ENCODE measurements at regions not wholly inside any gene's neighbourhood (a gene's known extent, or its start where the extent isn't known, plus 50 kb on each side); places are given as distances from the start of the nearest gene placed in this dataset.

GRCh38 chr10:108902619-108903285 is 1020.6 kb downstream of the XPNPEP1 start:
- DNase-seq: no peak
- Histone ChIP-seq H3K4me1 (no peaks in the 10 kb centered on the region), H3K36me3 (no peaks in the 10 kb centered on the region), H3K9me3 (no peaks in the 10 kb centered on the region), H3K27me3 (no peaks in the 10 kb centered on the region), H3K27ac (no peak overlapping the region), H3K4me3 (no peak overlapping the region)
- no peak for TF ChIP-seq POLR2A (IDR thresholded peaks at IDR 0.05)
- no peak for TF ChIP-seq POLR2AphosphoS5 (IDR thresholded peaks at IDR 0.05)
- no peak for TF ChIP-seq EP300 (IDR thresholded peaks at IDR 0.05)
- no peak for TF ChIP-seq CTCF (IDR thresholded peaks at IDR 0.05)
- intact Hi-C loops (cut with DNase I): no loop called here
- 41 to 60% methylated on average over 6 of the region's 6 CpGs for WGBS, 2 donors

- WGBS, 2 donors: 80 to 87% methylated on average over 4 of the region's 4 CpGs
- H3K27ac ChIP-seq: no peak overlapping the region
These were observed 1021.3 kb downstream of the XPNPEP1 start for GRCh38 chr10:108901781-108902618.

GRCh38 chr10:108899670-108900069 is 1023.6 kb downstream of the XPNPEP1 start:
- Histone ChIP-seq H3K9me3 (no peaks in the 10 kb centered on the region), H3K36me3 (no peaks in the 10 kb centered on the region), H3K4me3 (no peak overlapping the region), H3K27ac (no peak overlapping the region), H3K4me1 (no peaks in the 10 kb centered on the region), H3K27me3 (no peaks in the 10 kb centered on the region)
- TF ChIP-seq CTCF (IDR thresholded peaks at IDR 0.05) (no peak), EP300 (IDR thresholded peaks at IDR 0.05) (no peak), POLR2AphosphoS5 (IDR thresholded peaks at IDR 0.05) (no peak), POLR2A (IDR thresholded peaks at IDR 0.05) (no peak)
- 56 to 65% methylated on average over 3 of the region's 3 CpGs for WGBS, 2 donors
- DNase-seq: no peak
- intact Hi-C loops (cut with DNase I): no loop called here

More at GRCh38 chr10:108901781-108902618, 1021.3 kb downstream of the XPNPEP1 start:
- TF ChIP-seq CTCF (IDR thresholded peaks at IDR 0.05) (no peak), EP300 (IDR thresholded peaks at IDR 0.05) (no peak), POLR2AphosphoS5 (IDR thresholded peaks at IDR 0.05) (no peak), POLR2A (IDR thresholded peaks at IDR 0.05) (no peak)
- no peak for DNase-seq
- H3K27me3 ChIP-seq: no peaks in the 10 kb centered on the region
- no peaks in the 10 kb centered on the region for H3K36me3 ChIP-seq
- no peaks in the 10 kb centered on the region for H3K9me3 ChIP-seq
- no peak overlapping the region for H3K4me3 ChIP-seq
- no peaks in the 10 kb centered on the region for H3K4me1 ChIP-seq
- intact Hi-C loops (cut with DNase I): no loop called here

- H3K36me3 ChIP-seq: no peaks in the 10 kb centered on the region
- no peak for DNase-seq
- H3K4me1 ChIP-seq: no peaks in the 10 kb centered on the region
- intact Hi-C loops (cut with DNase I): no loop called here
- WGBS, 2 donors: 77 to 79% methylated on average over 8 of the region's 8 CpGs
- no peak overlapping the region for H3K4me3 ChIP-seq
- TF ChIP-seq CTCF (IDR thresholded peaks at IDR 0.05) (no peak), POLR2A (IDR thresholded peaks at IDR 0.05) (no peak), POLR2AphosphoS5 (IDR thresholded peaks at IDR 0.05) (no peak), EP300 (IDR thresholded peaks at IDR 0.05) (no peak)
- H3K27ac ChIP-seq: no peak overlapping the region
- H3K27me3 ChIP-seq: no peaks in the 10 kb centered on the region
- H3K9me3 ChIP-seq: no peaks in the 10 kb centered on the region
These were observed 1028.7 kb downstream of the XPNPEP1 start for GRCh38 chr10:108894402-108895301.
